NB4 (cell line): ENCODE measurements at regions not wholly inside any gene's neighbourhood (a gene's known extent, or its start where the extent isn't known, plus 50 kb on each side); places are given as distances from the start of the nearest gene placed in this dataset.

Source experiments
- CTCF ChIP-seq: IDR thresholded peaks from one replicate; pipeline ENCODE4 v1.5.1; 2012; ENCODE audit warnings: low read depth, low read length
- MAX ChIP-seq: IDR thresholded peaks from 2 replicates; pipeline ENCODE4 v1.6.1; 2011; ENCODE audit warnings: low read depth, low read length
- POLR2A ChIP-seq: IDR thresholded peaks from 2 replicates; pipeline ENCODE4 v1.6.1; 2011; ENCODE audit warnings: mild to moderate bottlenecking; ENCODE audit not compliant: insufficient read length; ENCODE audit errors: extremely low read depth

- TF ChIP-seq CTCF (no peak), MAX (no peak), POLR2A (no peak)
These were observed 55.3 kb upstream of the TMCC3 start for GRCh38 chr12:94705676-94706075.
